NOMO-1 treated with dmso at 0.1 percent for 144 hours (cell line): ENCODE measurements at regions not wholly inside any gene's neighbourhood (a gene's known extent, or its start where the extent isn't known, plus 50 kb on each side); places are given as distances from the start of the nearest gene placed in this dataset.
A peak's percentile ranks its signal among the peaks of the same experiment; 100 is the strongest.

ENCODE experiments used
- DNase-seq: peaks from one replicate; lab custom pipeline; 2025; ENCODE audit not compliant: unreplicated experiment; lab: John Stamatoyannopoulos, UW

- no peak for DNase-seq
Observed at GRCh38 chr2:207286106-207286505, 120.4 kb upstream of the KLF7 start.

- DNase-seq = no peak
Observed at GRCh38 chr2:207288628-207289027, 122.9 kb upstream of the KLF7 start.

- DNase-seq = no peak
Observed at GRCh38 chr2:207289295-207290018, 123.7 kb upstream of the KLF7 start.

- no peak for DNase-seq
Observed at GRCh38 chr2:207290833-207291624, 125.3 kb upstream of the KLF7 start.

GRCh38 chr2:207291625-207292252 is 126.0 kb upstream of the KLF7 start:
- no peak for DNase-seq

DNA sequence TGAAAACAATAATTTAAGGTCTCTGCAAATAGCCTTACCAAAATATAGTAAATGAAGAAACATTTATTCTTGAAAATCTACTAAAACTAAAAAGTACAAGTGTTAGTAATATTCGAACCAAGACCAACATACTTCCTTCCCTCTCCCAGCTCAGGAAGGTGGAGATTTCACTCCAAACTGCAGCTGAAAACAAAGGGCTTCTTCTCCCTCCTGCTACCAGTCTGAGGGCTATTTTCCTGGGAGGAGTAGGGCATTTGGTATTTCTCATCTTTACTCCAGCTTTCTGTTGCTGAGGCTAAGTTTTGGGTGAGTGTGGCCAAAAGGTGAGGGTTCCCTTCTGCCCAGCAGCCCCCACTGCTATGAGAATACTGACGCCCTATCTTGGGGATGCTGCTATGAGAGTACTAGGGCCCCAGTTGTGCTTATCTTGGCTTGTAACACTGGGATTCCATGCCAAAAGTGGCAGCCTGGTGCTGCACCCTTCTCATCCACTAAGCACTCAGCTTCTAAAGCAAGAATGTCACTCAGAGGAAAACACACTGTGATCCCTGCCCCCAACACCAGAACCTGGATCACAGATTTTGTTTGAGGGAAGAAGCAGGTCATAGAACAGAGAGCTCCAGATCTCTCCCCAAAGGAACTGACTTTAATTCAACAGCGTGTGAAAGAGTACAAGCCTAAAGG is 130.7 kb upstream of the KLF7 start:
- DNase-seq = no peak

GRCh38 chr2:207300817-207301216 is 135.1 kb upstream of the KLF7 start:
- DNase-seq = no peak

DNA sequence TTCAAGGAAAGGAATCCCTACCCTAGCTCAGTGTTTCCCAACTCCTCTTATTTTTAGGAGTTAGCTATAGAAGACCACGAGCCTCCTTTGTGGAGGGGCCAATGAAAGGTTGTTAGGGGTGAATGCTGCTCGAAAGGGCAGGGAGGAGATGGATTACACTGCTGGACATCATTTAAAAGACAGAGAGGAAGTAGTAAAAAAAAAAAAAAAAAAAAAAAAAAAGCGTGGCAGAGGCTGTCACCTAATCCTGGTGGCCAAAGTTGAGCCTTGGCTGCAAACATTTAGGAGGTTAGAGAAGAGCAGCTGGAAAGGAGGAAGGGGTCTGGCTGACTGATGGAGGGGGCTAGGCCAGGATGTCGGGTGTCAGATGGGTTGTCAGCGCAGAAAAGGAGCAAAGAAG is 139.0 kb upstream of the KLF7 start:
- DNase-seq = no peak

- DNase-seq = no peak
Observed at GRCh38 chr2:207308519-207309224, 142.9 kb upstream of the KLF7 start.

GRCh38 chr2:207311316-207312005 is 145.7 kb upstream of the KLF7 start:
- DNase-seq = peak; percentile 46

- no peak for DNase-seq
Observed at GRCh38 chr2:207312006-207312356, 146.2 kb upstream of the KLF7 start.

DNA sequence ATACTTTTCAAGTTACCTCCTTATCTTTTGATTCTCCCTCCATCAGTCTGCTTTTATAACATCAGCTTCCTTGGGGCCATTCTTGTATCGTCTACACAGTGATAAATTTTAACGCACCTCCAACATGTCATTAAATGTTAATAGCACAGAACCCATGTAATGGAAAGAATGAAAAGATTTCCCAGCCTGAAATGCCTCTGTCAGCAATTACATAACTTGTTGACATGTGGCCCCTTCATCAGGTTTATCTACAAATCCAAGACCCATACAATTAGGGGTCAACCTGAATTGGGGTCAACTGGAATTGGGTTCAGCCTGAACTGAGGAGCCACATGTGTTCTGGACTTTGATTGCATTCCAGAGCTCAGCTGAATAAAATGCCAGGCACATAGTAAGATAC is 148.2 kb upstream of the KLF7 start:
- DNase-seq = no peak

- no peak for DNase-seq
Observed at GRCh38 chr2:207315131-207315530, 149.4 kb upstream of the KLF7 start.

DNA sequence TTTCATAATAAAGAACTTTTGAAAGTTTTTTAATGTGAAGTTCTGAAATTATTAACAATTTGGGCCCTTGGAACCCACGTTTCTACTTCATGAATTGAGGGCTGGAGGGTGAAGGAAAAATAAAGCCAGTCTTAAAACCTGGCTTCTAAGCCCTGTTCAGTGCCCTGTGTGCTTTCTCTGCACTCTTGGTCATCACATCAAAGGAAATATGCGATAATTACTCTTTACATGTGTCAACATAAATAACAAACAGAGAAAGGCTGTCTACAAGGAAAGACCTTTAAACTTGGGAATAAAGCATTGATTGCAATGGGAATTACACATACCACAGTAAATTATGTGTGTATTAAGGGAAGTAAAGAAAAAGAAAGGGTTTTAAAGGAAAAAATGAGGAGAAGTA is 150.7 kb upstream of the KLF7 start:
- DNase-seq = no peak

DNA sequence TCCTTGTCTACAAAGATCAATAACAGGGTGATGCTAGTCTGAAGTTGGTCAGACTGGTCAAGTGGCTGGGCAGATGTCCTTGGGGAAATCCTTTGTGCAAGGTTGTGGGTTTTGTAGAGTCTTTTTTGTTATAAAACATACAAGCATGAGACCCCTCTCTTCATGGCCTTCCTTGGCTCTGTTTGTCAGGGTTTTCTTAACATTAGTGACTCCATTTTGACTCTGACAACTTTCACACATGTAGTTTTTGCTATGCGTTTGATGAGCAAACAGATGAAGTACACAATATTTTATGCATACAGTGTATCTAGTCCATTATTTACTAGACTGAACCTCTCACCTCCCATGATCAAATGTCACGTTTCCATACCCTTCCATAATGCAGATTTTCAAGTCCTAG is 151.2 kb upstream of the KLF7 start:
- no peak for DNase-seq

DNA sequence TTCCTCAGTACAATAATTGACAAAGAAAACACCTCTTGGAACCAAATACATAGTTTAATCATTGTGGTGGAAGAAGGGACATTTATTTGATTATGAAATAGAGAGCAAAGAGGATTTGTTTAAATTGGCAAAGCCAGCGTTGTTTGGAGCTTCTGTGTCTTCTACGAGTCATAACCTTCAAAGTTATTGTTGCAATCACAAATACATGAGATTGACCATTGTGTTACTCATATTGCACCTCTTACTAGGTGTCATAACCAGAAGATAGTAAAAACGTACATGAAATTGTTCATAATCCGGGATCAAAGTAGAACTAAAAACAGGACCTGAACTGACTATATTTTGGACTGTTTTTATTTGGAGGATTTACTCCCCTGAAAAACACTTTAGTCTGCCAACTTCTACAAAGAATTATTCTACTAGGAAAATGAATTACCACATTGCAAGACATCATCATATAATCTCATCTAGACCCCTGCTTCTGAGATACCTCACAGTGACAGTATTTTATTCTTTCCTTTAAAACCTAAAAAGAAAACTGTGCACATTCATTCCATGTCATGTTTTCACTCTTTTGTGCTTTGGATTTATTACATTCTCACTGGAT is 151.7 kb upstream of the KLF7 start:
- DNase-seq = no peak

GRCh38 chr2:207318181-207318628 is 152.5 kb upstream of the KLF7 start:
- DNase-seq = no peak

GRCh38 chr2:207319316-207319715 is 153.6 kb upstream of the KLF7 start:
- no peak for DNase-seq

DNA sequence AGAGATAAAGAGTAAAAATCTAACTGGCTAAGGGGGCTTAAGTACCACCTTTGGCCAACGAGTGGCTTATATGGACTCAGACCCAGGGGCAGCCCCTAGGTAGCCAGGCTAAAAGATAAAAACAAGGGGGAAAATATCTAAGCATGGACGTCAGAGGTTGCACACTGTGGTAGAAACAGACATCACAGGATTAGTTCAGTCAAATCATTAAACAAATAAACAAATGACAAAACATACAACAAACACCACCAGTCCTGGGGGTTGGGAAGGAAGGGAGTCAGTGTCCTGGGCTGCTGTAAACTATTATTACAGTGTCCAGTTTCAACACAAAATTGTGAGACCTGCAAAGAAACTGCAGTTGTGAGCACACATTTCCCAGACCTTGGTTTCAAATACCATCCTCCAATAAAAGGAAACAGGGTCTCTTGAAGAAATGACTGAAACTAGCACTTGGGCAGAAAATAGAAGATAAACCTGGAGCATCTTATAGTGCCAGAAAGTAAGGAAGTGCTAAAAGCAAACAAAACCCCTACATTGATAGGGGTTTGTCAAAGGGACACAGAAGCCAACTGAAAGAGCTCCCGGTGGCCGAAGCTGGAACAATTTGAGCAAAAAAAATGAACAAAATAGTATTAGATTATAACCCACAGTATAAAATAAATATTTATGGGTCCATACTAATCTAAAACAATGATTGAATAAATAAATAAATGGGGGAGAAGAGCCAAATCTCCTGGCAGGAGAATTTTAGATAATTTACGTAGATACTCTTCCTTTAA is 154.8 kb upstream of the KLF7 start:
- no peak for DNase-seq
